SK-N-SH (cell line): ENCODE measurements at regions not wholly inside any gene's neighbourhood (a gene's known extent, or its start where the extent isn't known, plus 50 kb on each side); places are given as distances from the start of the nearest gene placed in this dataset.

ENCODE experiments used
- CTCF ChIA-PET: fragments of 300-600, 350-600 bp; formaldehyde crosslinking; extraction: SDS; loops from one replicate; lab custom pipeline; 2021; lab: Yijun Ruan, JAX
- POLR2A ChIA-PET: fragments of 350-600 bp; sonication (Branson Sonifier 250); formaldehyde crosslinking; extraction: SDS; loops from one replicate; lab custom pipeline; 2020; ENCODE audit warnings: antibody characterized with exemption, inconsistent platforms; lab: Yijun Ruan, JAX
- DNase-seq: peaks from one replicate; pipeline ENCODE4 v3.0.0; 2012
- H2AFZ ChIP-seq: fragments of 200-600 bp; sonication (generic); 2 replicates; pipeline ENCODE4 v1.8.1; 2016; ENCODE audit warnings: antibody characterized with exemption, mild to moderate bottlenecking, low read depth
- H3F3A ChIP-seq: fragments of 200-600 bp; sonication (generic); replicated peaks from 2 replicates; pipeline ENCODE3; 2016; ENCODE audit warnings: antibody characterized with exemption, mild to moderate bottlenecking; ENCODE audit not compliant: insufficient read depth
- H3K27ac ChIP-seq, 2 experiments: fragments of 200-500 bp in 1 of 2; fragments of 200-600 bp in 1 of 2; sonication (Bioruptor generic) in 1 of 2; sonication (generic), shearing (Covaris generic) in 1 of 2; 2 replicates each; pipeline versions ENCODE4 v1.5.1 to v1.6.1; 2014 to 2016; ENCODE audit warnings: low read depth in 2 of 2, inconsistent platforms in 1 of 2, low read length in 1 of 2, mild to moderate bottlenecking in 1 of 2, mixed read lengths in 1 of 2
- H3K27me3 ChIP-seq: fragments of 200-600 bp; sonication (generic), shearing (Covaris generic); 2 replicates; pipeline ENCODE4 v1.6.1; 2016; ENCODE audit warnings: mixed run types; ENCODE audit not compliant: insufficient read depth
- H3K36me3 ChIP-seq, 2 experiments: fragments of 200-500 bp in 1 of 2; fragments of 200-600 bp in 1 of 2; sonication (Bioruptor generic) in 1 of 2; sonication (generic) in 1 of 2; replicated peaks in 1 of 2; 2 replicates each; pipeline versions ENCODE3 to v1.5.1; 2014 to 2016; ENCODE audit warnings: low read length in 1 of 2, mild to moderate bottlenecking in 1 of 2; ENCODE audit not compliant: insufficient read depth in 2 of 2, control insufficient read depth in 1 of 2
- H3K4me1 ChIP-seq, 2 experiments: fragments of 200-500 bp in 1 of 2; fragments of 200-600 bp in 1 of 2; sonication (Bioruptor generic) in 1 of 2; sonication (generic), shearing (Covaris generic) in 1 of 2; 2 replicates each; pipeline versions ENCODE4 v1.5.1 to v1.6.1; 2014 to 2016; ENCODE audit warnings: low read depth in 1 of 2, low read length in 1 of 2, mixed run types in 1 of 2; ENCODE audit not compliant: insufficient read depth in 2 of 2, control insufficient read depth in 1 of 2
- H3K4me2 ChIP-seq: fragments of 200-600 bp; sonication (generic), shearing (Covaris generic); 2 replicates; pipeline ENCODE4 v1.6.1; 2017; ENCODE audit warnings: mixed run types
- H3K4me3 ChIP-seq, 2 experiments: fragments of 200-500 bp in 1 of 2; fragments of 200-600 bp in 1 of 2; sonication (Bioruptor generic) in 1 of 2; sonication (generic), shearing (Covaris generic) in 1 of 2; 2 replicates each; pipeline versions ENCODE4 v1.5.1 to v1.8.1; 2014 to 2016; ENCODE audit warnings: low read depth in 2 of 2, inconsistent platforms in 1 of 2, low read length in 1 of 2, mild to moderate bottlenecking in 1 of 2, mixed read lengths in 1 of 2, moderate library complexity in 1 of 2
- H3K79me2 ChIP-seq: fragments of 200-600 bp; sonication (generic); 2 replicates; pipeline ENCODE4 v1.8.1; 2017; ENCODE audit warnings: mild to moderate bottlenecking; ENCODE audit not compliant: insufficient read depth
- H3K9ac ChIP-seq: fragments of 200-600 bp; sonication (generic); 2 replicates; pipeline ENCODE4 v1.6.1; 2017; ENCODE audit warnings: mixed run types
- H3K9me2 ChIP-seq: fragments of 200-600 bp; sonication (generic); 2 replicates; pipeline ENCODE4 v1.6.1; 2017; ENCODE audit warnings: mixed run types
- H3K9me3 ChIP-seq: fragments of 200-600 bp; sonication (generic); 2 replicates; pipeline ENCODE4 v1.6.1; 2017; ENCODE audit warnings: mixed run types, mild to moderate bottlenecking, moderate library complexity
- H4K20me1 ChIP-seq: fragments of 200-600 bp; sonication (generic); 2 replicates; pipeline ENCODE4 v1.6.1; 2017; ENCODE audit warnings: mild to moderate bottlenecking, mixed run types; ENCODE audit not compliant: insufficient read depth
- CHD2 ChIP-seq: fragments of 150-350 bp; IDR thresholded peaks from 2 replicates; pipeline ENCODE4 v1.6.1; 2018; ENCODE audit warnings: low read length; ENCODE audit not compliant: partially characterized antibody
- ELF1 ChIP-seq: IDR thresholded peaks from 2 replicates; pipeline ENCODE4 v1.4.0; 2012
- EP300 ChIP-seq, 2 experiments: IDR thresholded peaks; 2 replicates each; pipeline versions ENCODE4 v1.4.0 to v1.6.1; 2012; ENCODE audit warnings: borderline replicate concordance in 1 of 2, low read depth in 1 of 2, low read length in 1 of 2
- EZH2phosphoT487 ChIP-seq: fragments of 200-600 bp; sonication (generic); IDR thresholded peaks from 2 replicates; pipeline ENCODE4 v1.6.1; 2017; ENCODE audit warnings: low read depth, mixed run types, mild to moderate bottlenecking, antibody characterized with exemption, moderate library complexity, borderline replicate concordance
- GABPA ChIP-seq: IDR thresholded peaks from 2 replicates; pipeline ENCODE4 v1.4.0; 2012; ENCODE audit warnings: low read depth, mild to moderate bottlenecking
- GATA2 ChIP-seq: sonication (generic); formaldehyde crosslinking; IDR thresholded peaks from 2 replicates; pipeline ENCODE4 v1.5.0; 2020; ENCODE audit warnings: mild to moderate bottlenecking, missing genetic modification reagents
- JUND ChIP-seq: IDR thresholded peaks from 2 replicates; pipeline ENCODE4 v1.4.0; 2012
- MEF2A ChIP-seq: IDR thresholded peaks from 2 replicates; pipeline ENCODE4 v1.4.0; 2012; ENCODE audit warnings: low read depth, borderline replicate concordance
- NFIC ChIP-seq: IDR thresholded peaks from 2 replicates; pipeline ENCODE4 v1.4.0; 2012; ENCODE audit warnings: borderline replicate concordance
- NRF1 ChIP-seq: IDR thresholded peaks from 2 replicates; pipeline ENCODE4 v1.6.1; 2012; ENCODE audit warnings: low read depth, mild to moderate bottlenecking, low read length
- PBX3 ChIP-seq: IDR thresholded peaks from 2 replicates; pipeline ENCODE4; 2012
- RCOR1 ChIP-seq: fragments of 150-350 bp; IDR thresholded peaks from 2 replicates; pipeline ENCODE4 v1.6.1; 2017; ENCODE audit warnings: antibody characterized with exemption, low read length
- REST ChIP-seq: IDR thresholded peaks from 2 replicates; pipeline ENCODE4 v1.6.1; 2012; ENCODE audit warnings: mild to moderate bottlenecking, low read depth, low read length, moderate library complexity
- RFX5 ChIP-seq: IDR thresholded peaks from 2 replicates; pipeline ENCODE4 v1.6.1; 2012; ENCODE audit warnings: mild to moderate bottlenecking, improper control_type of control experiment, low read length
- RXRA ChIP-seq: IDR thresholded peaks from 2 replicates; pipeline ENCODE4 v1.4.0; 2012; ENCODE audit warnings: low read depth, mild to moderate bottlenecking, borderline replicate concordance
- SIN3A ChIP-seq: IDR thresholded peaks from 2 replicates; pipeline ENCODE4 v1.6.1; 2012; ENCODE audit warnings: low read depth, mild to moderate bottlenecking, low read length, moderate library complexity, borderline replicate concordance
- TAF1 ChIP-seq: IDR thresholded peaks from 2 replicates; pipeline ENCODE4 v1.6.1; 2012; ENCODE audit warnings: low read depth, mild to moderate bottlenecking, low read length, moderate library complexity, borderline replicate concordance
- TCF12 ChIP-seq: IDR thresholded peaks from 2 replicates; pipeline ENCODE4 v1.4.0; 2012
- USF1 ChIP-seq: IDR thresholded peaks from 2 replicates; pipeline ENCODE4 v1.4.0; 2012; ENCODE audit warnings: low read depth, borderline replicate concordance
- USF2 ChIP-seq: fragments of 150-350 bp; IDR thresholded peaks from 2 replicates; pipeline ENCODE4 v1.6.1; 2017; ENCODE audit warnings: antibody characterized with exemption, low read length, low read depth, borderline replicate concordance
- ZBTB33 ChIP-seq: IDR thresholded peaks from 2 replicates; pipeline ENCODE4 v1.4.0; 2012; ENCODE audit warnings: low read depth, borderline replicate concordance
- WGBS: methylation state at CpG from one replicate; pipeline ENCODE4 v1.1.6; 2017; ENCODE audit warnings: low lambda C conversion rate; 5-methylcytosine and 5-hydroxymethylcytosine counted together

GRCh38 chr18:67222887-67223286, 293.6 kb downstream of the DSEL start (continued):
- TF ChIP-seq ZBTB33 (no peak), ELF1 (no peak), RCOR1 (no peak), MEF2A (no peak)

GRCh38 chr18:67219821-67220220, 296.7 kb downstream of the DSEL start:
- CTCF ChIA-PET = no interaction called here
- Histone ChIP-seq H3K36me3 (no peaks in the 10 kb centered on the region), H2AFZ (no peak overlapping the region), H3K4me1 (no peaks in the 10 kb centered on the region; a peak in 1 of 4 replicates), H3K9ac (no peak overlapping the region), H3K27me3 (no peaks in the 10 kb centered on the region), H3K79me2 (no peaks in the 10 kb centered on the region)
- DNase-seq = no peak
- TF ChIP-seq RFX5 = no peak
- no peak for TF ChIP-seq PBX3
- no peak for TF ChIP-seq JUND
- TF ChIP-seq GATA2 = no peak
- TF ChIP-seq ELF1 = no peak
- no peak for TF ChIP-seq TCF12
- no peak for TF ChIP-seq NRF1
- no peak for TF ChIP-seq GABPA
- no peak for TF ChIP-seq EP300 (IDR thresholded peaks at IDR 0.05; ENCODE audit: borderline replicate concordance in 1 of 2, low read depth in 1 of 2, low read length in 1 of 2)
- TF ChIP-seq RXRA = no peak
- no peak for TF ChIP-seq CHD2
- no peak for TF ChIP-seq MEF2A
- TF ChIP-seq ZBTB33 = no peak
- no peak for TF ChIP-seq TAF1
- no peak for TF ChIP-seq REST
- TF ChIP-seq NFIC = no peak
- no peak for TF ChIP-seq SIN3A
- TF ChIP-seq EZH2phosphoT487 = no peak
- no peak for TF ChIP-seq USF1
- TF ChIP-seq USF2 = no peak
- TF ChIP-seq, all 33 proteins: peak for 0
- POLR2A ChIA-PET = no interaction called here
- H3K9me2 ChIP-seq = no peaks in the 10 kb centered on the region
- H3K27ac ChIP-seq = no peak overlapping the region
- H3K9me3 ChIP-seq = no peaks in the 10 kb centered on the region
- no peak overlapping the region for H3K4me2 ChIP-seq
- H3K4me3 ChIP-seq = no peak overlapping the region
- no peaks in the 10 kb centered on the region for H4K20me1 ChIP-seq
- WGBS = 95% methylated on average over 5 of the region's 5 CpGs
- peaks cover 5% of the 10 kb centered on the region for H3F3A ChIP-seq
